ENCODE measurements at regions not wholly inside any gene's neighbourhood (a gene's known extent, or its start where the extent isn't known, plus 50 kb on each side); places are given as distances from the start of the nearest gene placed in this dataset.

GRCh38 chr1:189180057-189180456, 1297.6 kb downstream of the BRINP3 start:
- intact Hi-C loops (cut with DNase I) = no loop called here
- no peak for TF ChIP-seq POLR2AphosphoS5 (IDR thresholded peaks at IDR 0.05)
- TF ChIP-seq CTCF (IDR thresholded peaks at IDR 0.05) = no peak
- TF ChIP-seq POLR2A (IDR thresholded peaks at IDR 0.05) = no peak
- no peak for TF ChIP-seq EP300 (IDR thresholded peaks at IDR 0.05)
- H3K4me1 ChIP-seq = no peaks in the 10 kb centered on the region
- H3K36me3 ChIP-seq = no peaks in the 10 kb centered on the region
- H3K4me3 ChIP-seq = no peak overlapping the region
- H3K9me3 ChIP-seq = no peaks in the 10 kb centered on the region
- H3K27ac ChIP-seq = no peak overlapping the region
- H3K27me3 ChIP-seq = no peaks in the 10 kb centered on the region
- DNase-seq = no peak

DNA sequence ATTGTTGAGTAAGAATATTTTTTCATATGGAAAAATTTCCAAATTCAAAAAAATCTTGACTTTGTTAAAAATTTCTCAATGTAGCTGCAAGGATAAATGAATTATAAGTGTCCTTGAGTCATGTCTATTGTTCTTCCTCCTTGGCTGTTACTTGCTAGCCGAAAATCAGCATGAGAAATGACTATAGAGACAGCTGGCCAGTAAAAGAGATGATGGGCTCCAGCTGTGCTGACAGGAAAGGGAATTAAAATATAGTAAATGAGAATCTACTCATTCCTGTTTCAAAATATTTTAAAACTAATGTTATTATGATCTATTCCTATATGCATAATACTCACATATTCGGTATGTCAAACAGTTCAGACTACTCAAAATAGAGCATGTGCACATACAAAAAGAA, 1292.6 kb downstream of the BRINP3 start:
- Histone ChIP-seq H3K27ac (no peak overlapping the region), H3K9me3 (no peaks in the 10 kb centered on the region), H3K4me3 (no peak overlapping the region), H3K4me1 (no peaks in the 10 kb centered on the region), H3K27me3 (no peaks in the 10 kb centered on the region), H3K36me3 (no peaks in the 10 kb centered on the region)
- intact Hi-C loops (cut with DNase I) = no loop called here
- TF ChIP-seq CTCF (IDR thresholded peaks at IDR 0.05) (no peak), EP300 (IDR thresholded peaks at IDR 0.05) (no peak), POLR2A (IDR thresholded peaks at IDR 0.05) (no peak), POLR2AphosphoS5 (IDR thresholded peaks at IDR 0.05) (no peak)
- WGBS, 2 donors = 65 to 67% methylated on average over 2 of the region's 2 CpGs
- DNase-seq = no peak

DNA sequence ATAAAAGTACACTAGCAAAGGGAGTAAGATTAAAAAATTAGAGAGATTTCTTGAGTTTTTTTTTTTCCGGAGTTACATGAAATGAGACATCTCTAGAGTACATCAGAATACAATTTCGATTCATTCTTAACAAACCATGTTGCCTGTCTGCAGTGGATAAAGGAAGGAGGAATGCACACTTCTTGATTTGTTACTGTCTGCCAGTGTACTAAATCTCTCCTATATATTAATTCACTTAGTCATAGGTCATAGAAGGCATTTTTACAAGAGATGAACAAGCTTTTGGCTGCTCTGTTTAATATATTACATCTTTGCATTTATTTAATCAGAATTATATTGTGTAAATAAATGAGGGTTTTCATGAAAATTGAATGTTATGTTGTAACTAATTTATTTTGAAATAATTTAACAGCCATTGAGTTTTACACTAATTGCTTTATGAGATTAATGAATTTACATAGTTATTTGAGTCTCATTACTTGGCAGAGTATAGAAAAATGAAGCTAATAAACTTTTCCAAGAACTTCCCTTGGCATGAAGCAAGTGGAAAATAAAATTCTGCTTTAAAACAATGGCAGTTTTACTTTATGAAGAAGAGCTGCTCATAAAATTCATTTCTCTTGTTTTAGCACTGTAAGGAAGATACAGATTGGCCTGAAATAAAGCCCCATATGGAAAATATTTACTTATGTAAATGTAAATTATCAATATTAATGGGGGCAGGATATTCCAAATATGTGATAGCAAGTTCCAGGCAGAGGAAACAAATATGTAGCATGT, 1284.7 kb downstream of the BRINP3 start:
- 79 to 80% methylated on average over 2 of the region's 2 CpGs for WGBS, 2 donors
- intact Hi-C loops (cut with DNase I) = no loop called here
- Histone ChIP-seq H3K4me3 (no peak overlapping the region), H3K4me1 (no peaks in the 10 kb centered on the region), H3K9me3 (no peaks in the 10 kb centered on the region), H3K36me3 (no peaks in the 10 kb centered on the region), H3K27me3 (no peaks in the 10 kb centered on the region), H3K27ac (no peak overlapping the region)
- no peak for TF ChIP-seq POLR2A (IDR thresholded peaks at IDR 0.05)
- no peak for TF ChIP-seq EP300 (IDR thresholded peaks at IDR 0.05)
- no peak for TF ChIP-seq POLR2AphosphoS5 (IDR thresholded peaks at IDR 0.05)
- TF ChIP-seq CTCF (IDR thresholded peaks at IDR 0.05) = no peak
- no peak for DNase-seq

DNA sequence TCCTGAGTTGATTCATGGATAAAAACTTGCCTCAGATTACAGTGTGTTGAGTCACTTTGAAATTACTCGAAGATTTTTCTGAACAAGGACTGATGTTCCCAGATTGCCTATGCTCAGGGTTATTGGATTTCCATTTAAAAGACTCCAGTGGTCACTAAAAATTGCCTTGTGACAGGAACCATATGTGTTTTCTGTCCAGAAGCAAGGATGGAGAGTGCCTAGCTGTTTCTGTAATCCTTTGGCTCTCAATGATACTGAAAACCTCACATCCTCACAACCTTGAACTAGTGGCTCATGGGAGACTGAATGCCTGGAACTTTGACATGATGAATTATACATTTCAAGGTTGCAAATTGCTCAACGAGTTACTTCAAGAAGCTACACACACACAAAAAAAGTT, 1271.8 kb downstream of the BRINP3 start:
- WGBS, 2 donors = 55 to 56% methylated on average over 2 of the region's 2 CpGs
- H3K9me3 ChIP-seq = peaks cover 0 to 2% (median 0%) of the 10 kb centered on the region in 4 donors
- no peaks in the 10 kb centered on the region for H3K27me3 ChIP-seq
- H3K36me3 ChIP-seq = no peaks in the 10 kb centered on the region
- H3K27ac ChIP-seq = no peak overlapping the region
- H3K4me3 ChIP-seq = no peak overlapping the region
- intact Hi-C loops (cut with DNase I) = no loop called here
- no peak for DNase-seq
- TF ChIP-seq CTCF (IDR thresholded peaks at IDR 0.05) (no peak), POLR2A (IDR thresholded peaks at IDR 0.05) (no peak), EP300 (IDR thresholded peaks at IDR 0.05) (no peak)
- no peaks in the 10 kb centered on the region for H3K4me1 ChIP-seq

- intact Hi-C loops (cut with DNase I) = no loop called here
- Histone ChIP-seq H3K36me3 (no peaks in the 10 kb centered on the region), H3K9me3 (peaks cover 0 to 2% (median 0%) of the 10 kb centered on the region in 4 donors), H3K27ac (no peak overlapping the region), H3K27me3 (no peaks in the 10 kb centered on the region), H3K4me1 (no peaks in the 10 kb centered on the region), H3K4me3 (no peak overlapping the region)
- TF ChIP-seq CTCF (IDR thresholded peaks at IDR 0.05) = no peak
- TF ChIP-seq EP300 (IDR thresholded peaks at IDR 0.05) = no peak
- TF ChIP-seq POLR2AphosphoS5 (IDR thresholded peaks at IDR 0.05) = no peak
- TF ChIP-seq POLR2A (IDR thresholded peaks at IDR 0.05) = no peak
- no peak for DNase-seq
These were observed 1271.0 kb downstream of the BRINP3 start for GRCh38 chr1:189206617-189207016.

Data from sigmoid colon (tissue), 6 donors.